ENCODE measurements at regions not wholly inside any gene's neighbourhood (a gene's known extent, or its start where the extent isn't known, plus 50 kb on each side); places are given as distances from the start of the nearest gene placed in this dataset.
"Not testable (repeated sequence)": the region's sequence is repeated elsewhere in the genome, so short reads cannot be mapped to it uniquely, and the experiment has no call there.

- peak in 1 of 3 experiments; percentile 13 for DNase-seq
Measured at GRCh38 chr17:20848869-20849443, 193.9 kb downstream of the USP22 start.

GRCh38 chr17:20851591-20852238, 191.1 kb downstream of the USP22 start:
- not testable (repeated sequence) for DNase-seq

GRCh38 chr17:20852239-20852989, 190.4 kb downstream of the USP22 start:
- peak in 1 of 3 experiments; percentile 36 for DNase-seq

GRCh38 chr17:20852990-20853370, 189.8 kb downstream of the USP22 start:
- no peak for DNase-seq

GRCh38 chr17:20855910-20856470, 186.8 kb downstream of the USP22 start:
- not testable (repeated sequence) for DNase-seq

GRCh38 chr17:20866444-20867209, 176.2 kb downstream of the USP22 start:
- not testable (repeated sequence) for DNase-seq

GRCh38 chr17:20867436-20867937, 175.3 kb downstream of the USP22 start:
- not testable (repeated sequence) for DNase-seq

GRCh38 chr17:20867938-20868661, 174.7 kb downstream of the USP22 start:
- not testable (repeated sequence) for DNase-seq

- not testable (repeated sequence) for DNase-seq
Measured at GRCh38 chr17:20868662-20869007, 174.2 kb downstream of the USP22 start.

GRCh38 chr17:20873173-20873572, 169.6 kb downstream of the USP22 start:
- peak in 2 of 3 experiments; percentile 12 to 47 for DNase-seq

- not testable (repeated sequence) for DNase-seq
Measured at GRCh38 chr17:20873688-20874328, 169.0 kb downstream of the USP22 start.

GRCh38 chr17:20877384-20877783, 165.4 kb downstream of the USP22 start:
- not testable (repeated sequence) for DNase-seq

GRCh38 chr17:20890338-20890737, 152.5 kb downstream of the USP22 start:
- no peak for DNase-seq

GRCh38 chr17:20895426-20895825, 147.4 kb downstream of the USP22 start:
- DNase-seq, result not testable (repeated sequence)

- DNase-seq, result peak in 2 of 3 experiments; percentile 91 to 97
Measured at GRCh38 chr17:20896153-20896649, 146.6 kb downstream of the USP22 start.

- DNase-seq, result not testable (repeated sequence)
Measured at GRCh38 chr17:20898726-20899125, 144.1 kb downstream of the USP22 start.

- not testable (repeated sequence) for DNase-seq
Measured at GRCh38 chr17:20902496-20902895, 140.3 kb downstream of the USP22 start.

- not testable (repeated sequence) for DNase-seq
Measured at GRCh38 chr17:20903549-20903948, 139.3 kb downstream of the USP22 start.

- peak; percentile 78 to 94 (median 90) for DNase-seq
Measured at GRCh38 chr17:20908313-20909267, 134.2 kb downstream of the USP22 start.

- no peak for DNase-seq
Measured at GRCh38 chr17:20914658-20915057, 128.2 kb downstream of the USP22 start.
